ENCODE measurements at regions not wholly inside any gene's neighbourhood (a gene's known extent, or its start where the extent isn't known, plus 50 kb on each side); places are given as distances from the start of the nearest gene placed in this dataset.

DNA sequence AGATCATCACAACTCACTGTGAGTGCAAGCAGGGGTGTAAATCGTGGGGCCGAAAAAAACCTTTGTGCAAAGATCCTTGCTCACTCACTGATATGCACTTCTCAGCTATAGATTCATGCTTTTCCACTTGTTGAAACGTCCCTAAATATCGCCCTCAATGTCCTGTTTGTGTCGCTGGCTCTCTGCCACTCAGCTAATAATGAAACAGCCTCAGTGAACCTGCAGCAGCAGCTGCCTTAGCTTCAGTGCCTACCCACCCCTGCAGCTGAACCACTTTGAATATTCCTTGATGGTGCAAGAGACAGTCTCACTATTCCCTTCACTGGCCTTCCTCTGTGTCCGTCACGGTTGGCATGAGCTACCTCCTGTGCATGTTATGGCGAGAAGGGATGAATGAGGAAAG is 128.9 kb upstream of the NAA20 start:
- TF ChIP-seq POLR2A (IDR thresholded peaks at IDR 0.05; ENCODE audit: low read length) (no peak), GATA1 (IDR thresholded peaks at IDR 0.05; ENCODE audit: low read depth, low read length) (no peak)
